H9 (cell line): ENCODE measurements at regions not wholly inside any gene's neighbourhood (a gene's known extent, or its start where the extent isn't known, plus 50 kb on each side); places are given as distances from the start of the nearest gene placed in this dataset.

Experiments
- DNase-seq: peaks from one replicate; pipeline ENCODE4 v3.0.0-alpha.2; 2017
- H2AFZ ChIP-seq: one replicate; pipeline ENCODE4 v1.6.1; 2013; ENCODE audit warnings: mild to moderate bottlenecking, low read length, control low read depth, moderate library complexity
- H2AK5ac ChIP-seq: 2 replicates; pipeline ENCODE4 v1.6.1; 2013; ENCODE audit warnings: low read length, control low read depth, mixed read lengths; ENCODE audit not compliant: insufficient read length
- H2BK120ac ChIP-seq: one replicate; pipeline ENCODE4 v1.6.1; 2013; ENCODE audit warnings: low read depth, mild to moderate bottlenecking, low read length, control low read depth, inconsistent platforms; ENCODE audit not compliant: poor library complexity, severe bottlenecking
- H2BK12ac ChIP-seq: 2 replicates; pipeline ENCODE4 v1.6.1; 2013; ENCODE audit warnings: low read length, control low read depth, mixed read lengths, low read depth; ENCODE audit not compliant: insufficient read length
- H2BK15ac ChIP-seq: 2 replicates; pipeline ENCODE4 v1.6.1; 2013; ENCODE audit warnings: low read depth, low read length, control low read depth
- H2BK20ac ChIP-seq: one replicate; pipeline ENCODE4 v1.6.1; 2013; ENCODE audit warnings: low read depth, mild to moderate bottlenecking, low read length, control low read depth, inconsistent platforms; ENCODE audit not compliant: poor library complexity, severe bottlenecking
- H2BK5ac ChIP-seq: 2 replicates; pipeline ENCODE4 v1.6.1; 2013; ENCODE audit warnings: low read length, control low read depth, mixed read lengths; ENCODE audit not compliant: insufficient read length
- H3K14ac ChIP-seq: 2 replicates; pipeline ENCODE4 v1.6.1; 2013; ENCODE audit warnings: low read length, control low read depth; ENCODE audit not compliant: insufficient read depth
- H3K18ac ChIP-seq: 2 replicates; pipeline ENCODE4 v1.6.1; 2013; ENCODE audit warnings: low read depth, mild to moderate bottlenecking, mixed read lengths, low read length, control low read depth; ENCODE audit not compliant: insufficient read length
- H3K23ac ChIP-seq: 2 replicates; pipeline ENCODE4 v1.6.1; 2013; ENCODE audit warnings: low read length, control low read depth, mixed read lengths, low read depth; ENCODE audit not compliant: insufficient read length
- H3K23me2 ChIP-seq: 2 replicates; pipeline ENCODE4 v1.6.1; 2013; ENCODE audit warnings: low read depth, mild to moderate bottlenecking, mixed read lengths, low read length, control low read depth; ENCODE audit not compliant: insufficient read length, poor library complexity, severe bottlenecking
- H3K27ac ChIP-seq: 2 replicates; pipeline ENCODE4 v1.5.1; 2013; ENCODE audit warnings: low read length, control low read depth, mixed read lengths, low read depth; ENCODE audit not compliant: insufficient read length
- H3K27me3 ChIP-seq: 2 replicates; pipeline ENCODE4 v1.6.1; 2013; ENCODE audit warnings: low read length, control low read depth, inconsistent platforms; ENCODE audit not compliant: insufficient read depth
- H3K4ac ChIP-seq: 2 replicates; pipeline ENCODE4 v1.6.1; 2013; ENCODE audit warnings: low read depth, mild to moderate bottlenecking, control low read depth, inconsistent platforms, low read length, moderate library complexity
- H3K4me1 ChIP-seq: 2 replicates; pipeline ENCODE4 v1.6.1; 2013; ENCODE audit warnings: low read length, control low read depth, inconsistent platforms; ENCODE audit not compliant: insufficient read depth
- H3K4me2 ChIP-seq: 2 replicates; pipeline ENCODE4 v1.6.1; 2013; ENCODE audit warnings: low read length, control low read depth, mixed read lengths; ENCODE audit not compliant: insufficient read length, insufficient read depth
- H3K56ac ChIP-seq: 2 replicates; pipeline ENCODE4 v1.6.1; 2013; ENCODE audit warnings: low read depth, mild to moderate bottlenecking, mixed read lengths, low read length, control low read depth; ENCODE audit not compliant: insufficient read length
- H3K79me1 ChIP-seq: 2 replicates; pipeline ENCODE4 v1.6.1; 2013; ENCODE audit warnings: low read depth, mild to moderate bottlenecking, moderate library complexity, low read length, control low read depth, inconsistent platforms; ENCODE audit not compliant: insufficient read depth, poor library complexity, severe bottlenecking
- H3K79me2 ChIP-seq: 2 replicates; pipeline ENCODE4 v1.6.1; 2013; ENCODE audit warnings: low read length, control low read depth, inconsistent platforms; ENCODE audit not compliant: insufficient read depth
- H3K9ac ChIP-seq: 2 replicates; pipeline ENCODE4 v1.6.1; 2013; ENCODE audit warnings: low read length, control low read depth, mixed read lengths; ENCODE audit not compliant: insufficient read length; ENCODE audit errors: extremely low read depth
- H3K9me3 ChIP-seq: one replicate; pipeline ENCODE4 v1.6.1; 2013; ENCODE audit warnings: low read depth, low read length, inconsistent platforms; ENCODE audit not compliant: control insufficient read depth
- H3T11ph ChIP-seq: one replicate; pipeline ENCODE4 v1.6.1; 2013; ENCODE audit warnings: mild to moderate bottlenecking, low read length, control low read depth, inconsistent platforms
- H4K20me1 ChIP-seq: one replicate; pipeline ENCODE4 v1.6.1; 2013; ENCODE audit not compliant: control insufficient read depth, insufficient read length, insufficient read depth
- H4K5ac ChIP-seq: 2 replicates; pipeline ENCODE4 v1.6.1; 2013; ENCODE audit warnings: low read depth, mild to moderate bottlenecking, mixed read lengths, low read length, control low read depth; ENCODE audit not compliant: insufficient read length
- H4K8ac ChIP-seq: replicated peaks from 2 replicates; pipeline ENCODE4 v1.6.1; 2013; ENCODE audit warnings: low read length, control low read depth, mixed read lengths, low read depth; ENCODE audit not compliant: insufficient read length
- H4K91ac ChIP-seq: 2 replicates; pipeline ENCODE4 v1.6.1; 2013; ENCODE audit warnings: low read depth, mild to moderate bottlenecking, moderate library complexity, mixed read lengths, low read length, control low read depth; ENCODE audit not compliant: insufficient read length
- H3K27ac Mint-ChIP-seq, 3 experiments: 2 replicates in 2 of 3; 3 replicates in 1 of 3; pipeline ENCODE4 v1.8.0; 2020 to 2021; ENCODE audit warnings: mixed read lengths in 3 of 3, mild to moderate bottlenecking in 1 of 3, moderate library complexity in 1 of 3
- H3K27me3 Mint-ChIP-seq: 2 replicates; pipeline ENCODE4 v1.8.0; 2021; ENCODE audit warnings: low read depth, mild to moderate bottlenecking, moderate library complexity, mixed read lengths
- H3K36me3 Mint-ChIP-seq, 3 experiments: 2 replicates in 2 of 3; 3 replicates in 1 of 3; pipeline ENCODE4 v1.8.0; 2020 to 2021; ENCODE audit warnings: low read depth in 3 of 3, mixed read lengths in 3 of 3; ENCODE audit not compliant: insufficient read depth in 1 of 3
- H3K4me1 Mint-ChIP-seq, 2 experiments: 2 replicates each; pipeline ENCODE4 v1.8.0; 2020; ENCODE audit warnings: mixed read lengths in 2 of 2
- H3K4me3 Mint-ChIP-seq, 2 experiments: 2 replicates in 1 of 2; 3 replicates in 1 of 2; pipeline ENCODE4 v1.8.0; 2020 to 2021; ENCODE audit warnings: mild to moderate bottlenecking in 2 of 2, mixed read lengths in 2 of 2, moderate library complexity in 1 of 2
- H3K9me3 Mint-ChIP-seq, 2 experiments: 2 replicates in 1 of 2; 3 replicates in 1 of 2; pipeline ENCODE4 v1.8.0; 2020; ENCODE audit warnings: mild to moderate bottlenecking in 2 of 2, mixed read lengths in 2 of 2, moderate library complexity in 1 of 2
- CTCF ChIP-seq: fragments of 200-600 bp; sonication (generic); conservative IDR thresholded peaks from 3 replicates; pipeline ENCODE4 v1.8.0; 2021; ENCODE audit warnings: antibody characterized with exemption, mild to moderate bottlenecking
- WGBS: extraction: QIAGEN DNeasy Blood & Tissue Kit; methylation state at CpG from one replicate; pipeline ENCODE4 v1.1.7; 2013; ENCODE audit warnings: missing lambda C conversion rate, low lambda C conversion rate, mixed read lengths; ENCODE audit not compliant: insufficient read length; ENCODE audit errors: extremely low coverage; 5-methylcytosine and 5-hydroxymethylcytosine counted together

DNA sequence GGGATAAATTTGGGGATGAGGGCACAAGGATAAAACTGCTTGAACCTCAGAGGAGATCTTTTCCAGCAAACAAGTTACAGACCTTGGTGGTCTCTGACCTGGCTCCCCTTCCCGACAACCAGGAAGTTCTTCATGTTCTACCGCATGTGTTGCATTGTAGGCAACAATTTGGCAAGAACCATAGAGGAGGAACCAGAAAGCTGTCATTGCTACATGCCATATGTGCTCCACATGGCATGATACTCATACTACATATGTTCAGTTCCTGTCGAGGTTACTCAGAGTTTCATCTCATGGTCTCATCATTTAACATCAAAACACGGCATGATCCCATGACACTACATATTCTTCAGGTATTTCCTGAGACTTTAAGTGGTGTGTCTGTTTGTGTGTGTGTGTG, 235.9 kb downstream of the OR13H1 start:
- H3K36me3 Mint-ChIP-seq, result peaks cover 77 to 91% (median 90%) of the 10 kb centered on the region in 3 experiments
- WGBS, result no CpG with 5 or more reads among the region's 4 CpGs

More for the DNA sequence above, 235.9 kb downstream of the OR13H1 start:
- H2AFZ ChIP-seq, result no peak overlapping the region
- no peak overlapping the region for H4K91ac ChIP-seq
- H3K9me3 Mint-ChIP-seq, result no peaks in the 10 kb centered on the region
- H3K14ac ChIP-seq, result no peak overlapping the region
- no peak overlapping the region for H4K5ac ChIP-seq
- H4K8ac ChIP-seq, result no peak overlapping the region
- H3K23me2 ChIP-seq, result no peaks in the 10 kb centered on the region
- H3K9me3 ChIP-seq, result no peaks in the 10 kb centered on the region
- H3K79me1 ChIP-seq, result no peaks in the 10 kb centered on the region
- H3K27me3 Mint-ChIP-seq, result no peaks in the 10 kb centered on the region
- H3T11ph ChIP-seq, result no peak overlapping the region
- H3K27me3 ChIP-seq, result no peaks in the 10 kb centered on the region; the same call in 1 of the 2 replicates
- no peak overlapping the region; a peak in 1 of 7 replicates for H3K27ac Mint-ChIP-seq
- no peak overlapping the region for H3K23ac ChIP-seq
- H2BK12ac ChIP-seq, result no peak overlapping the region
- H2AK5ac ChIP-seq, result no peak overlapping the region
- H3K4me2 ChIP-seq, result no peak overlapping the region
- H3K4me3 Mint-ChIP-seq, result no peak overlapping the region
- H2BK15ac ChIP-seq, result no peak overlapping the region
- H3K4ac ChIP-seq, result no peak overlapping the region
- no peak overlapping the region for H3K27ac ChIP-seq
- H3K4me1 ChIP-seq, result no peaks in the 10 kb centered on the region
- H3K79me2 ChIP-seq, result no peaks in the 10 kb centered on the region
- no peaks in the 10 kb centered on the region for H3K4me1 Mint-ChIP-seq
- H2BK20ac ChIP-seq, result no peak overlapping the region
- no peak overlapping the region for H3K18ac ChIP-seq
- no peak overlapping the region for H2BK5ac ChIP-seq
- no peaks in the 10 kb centered on the region for H4K20me1 ChIP-seq
- no peak overlapping the region for H3K56ac ChIP-seq
- DNase-seq, result no peak
- H2BK120ac ChIP-seq, result no peak overlapping the region
- TF ChIP-seq CTCF, result no peak
- no peak overlapping the region for H3K9ac ChIP-seq
